ENCODE measurements at regions not wholly inside any gene's neighbourhood (a gene's known extent, or its start where the extent isn't known, plus 50 kb on each side); places are given as distances from the start of the nearest gene placed in this dataset.

GRCh38 chr10:33655921-33656320, 321.5 kb upstream of the NRP1 start:
- no peak overlapping the region for H3K27ac ChIP-seq (replicated peaks)
- no peak for DNase-seq (ENCODE audit: low read depth in 1 of 2, low spot score in 1 of 2)
- TF ChIP-seq POLR2AphosphoS5 (IDR thresholded peaks at IDR 0.05; ENCODE audit: low read depth) (no peak), SPI1 (IDR thresholded peaks at IDR 0.05; ENCODE audit: borderline replicate concordance, low read depth) (no peak), GABPA (IDR thresholded peaks at IDR 0.05; ENCODE audit: low read depth) (no peak)
- TF ChIP-seq, protein P1, sequence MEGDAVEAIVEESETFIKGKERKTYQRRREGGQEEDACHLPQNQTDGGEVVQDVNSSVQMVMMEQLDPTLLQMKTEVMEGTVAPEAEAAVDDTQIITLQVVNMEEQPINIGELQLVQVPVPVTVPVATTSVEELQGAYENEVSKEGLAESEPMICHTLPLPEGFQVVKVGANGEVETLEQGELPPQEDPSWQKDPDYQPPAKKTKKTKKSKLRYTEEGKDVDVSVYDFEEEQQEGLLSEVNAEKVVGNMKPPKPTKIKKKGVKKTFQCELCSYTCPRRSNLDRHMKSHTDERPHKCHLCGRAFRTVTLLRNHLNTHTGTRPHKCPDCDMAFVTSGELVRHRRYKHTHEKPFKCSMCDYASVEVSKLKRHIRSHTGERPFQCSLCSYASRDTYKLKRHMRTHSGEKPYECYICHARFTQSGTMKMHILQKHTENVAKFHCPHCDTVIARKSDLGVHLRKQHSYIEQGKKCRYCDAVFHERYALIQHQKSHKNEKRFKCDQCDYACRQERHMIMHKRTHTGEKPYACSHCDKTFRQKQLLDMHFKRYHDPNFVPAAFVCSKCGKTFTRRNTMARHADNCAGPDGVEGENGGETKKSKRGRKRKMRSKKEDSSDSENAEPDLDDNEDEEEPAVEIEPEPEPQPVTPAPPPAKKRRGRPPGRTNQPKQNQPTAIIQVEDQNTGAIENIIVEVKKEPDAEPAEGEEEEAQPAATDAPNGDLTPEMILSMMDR (IDR thresholded peaks at IDR 0.05; ENCODE audit: insufficient read depth, low read length): no peak
- TF ChIP-seq, protein P2, sequence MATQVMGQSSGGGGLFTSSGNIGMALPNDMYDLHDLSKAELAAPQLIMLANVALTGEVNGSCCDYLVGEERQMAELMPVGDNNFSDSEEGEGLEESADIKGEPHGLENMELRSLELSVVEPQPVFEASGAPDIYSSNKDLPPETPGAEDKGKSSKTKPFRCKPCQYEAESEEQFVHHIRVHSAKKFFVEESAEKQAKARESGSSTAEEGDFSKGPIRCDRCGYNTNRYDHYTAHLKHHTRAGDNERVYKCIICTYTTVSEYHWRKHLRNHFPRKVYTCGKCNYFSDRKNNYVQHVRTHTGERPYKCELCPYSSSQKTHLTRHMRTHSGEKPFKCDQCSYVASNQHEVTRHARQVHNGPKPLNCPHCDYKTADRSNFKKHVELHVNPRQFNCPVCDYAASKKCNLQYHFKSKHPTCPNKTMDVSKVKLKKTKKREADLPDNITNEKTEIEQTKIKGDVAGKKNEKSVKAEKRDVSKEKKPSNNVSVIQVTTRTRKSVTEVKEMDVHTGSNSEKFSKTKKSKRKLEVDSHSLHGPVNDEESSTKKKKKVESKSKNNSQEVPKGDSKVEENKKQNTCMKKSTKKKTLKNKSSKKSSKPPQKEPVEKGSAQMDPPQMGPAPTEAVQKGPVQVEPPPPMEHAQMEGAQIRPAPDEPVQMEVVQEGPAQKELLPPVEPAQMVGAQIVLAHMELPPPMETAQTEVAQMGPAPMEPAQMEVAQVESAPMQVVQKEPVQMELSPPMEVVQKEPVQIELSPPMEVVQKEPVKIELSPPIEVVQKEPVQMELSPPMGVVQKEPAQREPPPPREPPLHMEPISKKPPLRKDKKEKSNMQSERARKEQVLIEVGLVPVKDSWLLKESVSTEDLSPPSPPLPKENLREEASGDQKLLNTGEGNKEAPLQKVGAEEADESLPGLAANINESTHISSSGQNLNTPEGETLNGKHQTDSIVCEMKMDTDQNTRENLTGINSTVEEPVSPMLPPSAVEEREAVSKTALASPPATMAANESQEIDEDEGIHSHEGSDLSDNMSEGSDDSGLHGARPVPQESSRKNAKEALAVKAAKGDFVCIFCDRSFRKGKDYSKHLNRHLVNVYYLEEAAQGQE (IDR thresholded peaks at IDR 0.05; ENCODE audit: insufficient replicate concordance, low read depth): no peak
- no peak overlapping the region for H3K4me3 ChIP-seq (replicated peaks; ENCODE audit: insufficient read depth, low read length)
- H3K27me3 ChIP-seq (ENCODE audit: insufficient read depth, poor library complexity, severe bottlenecking): no peaks in the 10 kb centered on the region

GRCh38 chr10:33655165-33655815, 320.8 kb upstream of the NRP1 start:
- H3K27me3 ChIP-seq (ENCODE audit: insufficient read depth, poor library complexity, severe bottlenecking): no peaks in the 10 kb centered on the region
- TF ChIP-seq GABPA (IDR thresholded peaks at IDR 0.05; ENCODE audit: low read depth) (no peak), POLR2AphosphoS5 (IDR thresholded peaks at IDR 0.05; ENCODE audit: low read depth) (no peak), SPI1 (IDR thresholded peaks at IDR 0.05; ENCODE audit: borderline replicate concordance, low read depth) (no peak)
- TF ChIP-seq, protein P1 (IDR thresholded peaks at IDR 0.05; ENCODE audit: insufficient read depth, low read length): no peak
- TF ChIP-seq, protein P2 (IDR thresholded peaks at IDR 0.05; ENCODE audit: insufficient replicate concordance, low read depth): no peak
- DNase-seq (ENCODE audit: low read depth in 1 of 2, low spot score in 1 of 2): no peak
- no peak overlapping the region for H3K4me3 ChIP-seq (replicated peaks; ENCODE audit: insufficient read depth, low read length)
- no peak overlapping the region for H3K27ac ChIP-seq (replicated peaks)

- TF ChIP-seq GABPA (IDR thresholded peaks at IDR 0.05; ENCODE audit: low read depth) (no peak), SPI1 (IDR thresholded peaks at IDR 0.05; ENCODE audit: borderline replicate concordance, low read depth) (no peak), POLR2AphosphoS5 (IDR thresholded peaks at IDR 0.05; ENCODE audit: low read depth) (no peak)
- TF ChIP-seq, protein P2 (IDR thresholded peaks at IDR 0.05; ENCODE audit: insufficient replicate concordance, low read depth): no peak
- TF ChIP-seq, protein P1 (IDR thresholded peaks at IDR 0.05; ENCODE audit: insufficient read depth, low read length): no peak
- no peak for DNase-seq (ENCODE audit: low read depth in 1 of 2, low spot score in 1 of 2)
- no peak overlapping the region for H3K27ac ChIP-seq (replicated peaks)
These were observed 319.3 kb upstream of the NRP1 start for GRCh38 chr10:33653584-33654367.

More at GRCh38 chr10:33653584-33654367, 319.3 kb upstream of the NRP1 start:
- Histone ChIP-seq H3K27me3 (ENCODE audit: insufficient read depth, poor library complexity, severe bottlenecking) (no peaks in the 10 kb centered on the region), H3K4me3 (replicated peaks; ENCODE audit: insufficient read depth, low read length) (no peak overlapping the region)

Measured in HL-60 (cell line).